GM12875 (cell line): ENCODE measurements at regions not wholly inside any gene's neighbourhood (a gene's known extent, or its start where the extent isn't known, plus 50 kb on each side); places are given as distances from the start of the nearest gene placed in this dataset.

Experiments used
- H3K4me3 ChIP-seq: one replicate; pipeline ENCODE4 v1.5.1; 2011; ENCODE audit warnings: low read depth, low read length, control low read depth
- CTCF ChIP-seq: IDR thresholded peaks from 2 replicates; pipeline ENCODE4 v1.5.1; 2011; ENCODE audit warnings: low read depth, mild to moderate bottlenecking, control low read depth, inconsistent platforms, low read length, moderate library complexity, borderline replicate concordance; ENCODE audit not compliant: insufficient read depth

- peak; percentile 51 for TF ChIP-seq CTCF
- no peak overlapping the region for H3K4me3 ChIP-seq
Measured at GRCh38 chr20:24783631-24784492, 165.2 kb upstream of the CST7 start.

- TF ChIP-seq CTCF = no peak
- no peak overlapping the region for H3K4me3 ChIP-seq
Measured at GRCh38 chr20:24784607-24785006, 164.5 kb upstream of the CST7 start.

GRCh38 chr20:24785141-24786110 is 163.6 kb upstream of the CST7 start:
- H3K4me3 ChIP-seq = no peak overlapping the region
- no peak for TF ChIP-seq CTCF

- TF ChIP-seq CTCF = no peak
- H3K4me3 ChIP-seq = no peak overlapping the region
Measured at GRCh38 chr20:24786111-24786495, 163.0 kb upstream of the CST7 start.

- TF ChIP-seq CTCF = no peak
- H3K4me3 ChIP-seq = no peak overlapping the region
Measured at GRCh38 chr20:24786646-24787045, 162.4 kb upstream of the CST7 start.

GRCh38 chr20:24787071-24787470 is 162.0 kb upstream of the CST7 start:
- TF ChIP-seq CTCF = no peak
- no peak overlapping the region for H3K4me3 ChIP-seq

- TF ChIP-seq CTCF = no peak
- H3K4me3 ChIP-seq = no peak overlapping the region
Measured at GRCh38 chr20:24787621-24788020, 161.4 kb upstream of the CST7 start.
